HL-60 (cell line): ENCODE measurements at regions not wholly inside any gene's neighbourhood (a gene's known extent, or its start where the extent isn't known, plus 50 kb on each side); places are given as distances from the start of the nearest gene placed in this dataset.

Experiments
- DNase-seq, 2 experiments: peaks; one replicate each; pipeline ENCODE4 v3.0.0-alpha.2; 2010 to 2020; ENCODE audit warnings: low read depth in 1 of 2, low spot score in 1 of 2
- H3K27ac ChIP-seq: fragments of 250-450 bp; sonication (Bioruptor Pico); replicated peaks from 2 replicates; pipeline ENCODE4 v1.5.1; 2020; ENCODE audit warnings: mild to moderate bottlenecking, moderate library complexity
- H3K27me3 ChIP-seq: fragments of 250-450 bp; sonication (Bioruptor Pico); 2 replicates; pipeline ENCODE4 v1.5.1; 2021; ENCODE audit warnings: mild to moderate bottlenecking, moderate library complexity; ENCODE audit not compliant: insufficient read depth, poor library complexity, severe bottlenecking
- H3K4me3 ChIP-seq: replicated peaks from 2 replicates; pipeline ENCODE4 v1.5.1; 2011; ENCODE audit warnings: mild to moderate bottlenecking, control low read depth, low read length; ENCODE audit not compliant: insufficient read depth
- GABPA ChIP-seq: IDR thresholded peaks from 2 replicates; pipeline ENCODE4 v1.6.1; 2012; ENCODE audit warnings: low read depth
- POLR2AphosphoS5 ChIP-seq: IDR thresholded peaks from 2 replicates; pipeline ENCODE4 v1.6.1; 2012; ENCODE audit warnings: low read depth
- SPI1 ChIP-seq: IDR thresholded peaks from 2 replicates; pipeline ENCODE4 v1.6.1; 2012; ENCODE audit warnings: low read depth, mild to moderate bottlenecking, borderline replicate concordance
- TF ChIP-seq, protein P1 (sequence below): IDR thresholded peaks from 2 replicates; pipeline ENCODE4 v1.6.1; 2012; ENCODE audit warnings: low read depth; ENCODE audit not compliant: insufficient replicate concordance
- TF ChIP-seq, protein P2 (sequence below): IDR thresholded peaks from one replicate; pipeline ENCODE4 v1.5.1; 2011; ENCODE audit warnings: low read length, control low read depth, inconsistent platforms; ENCODE audit not compliant: insufficient read depth

DNA sequence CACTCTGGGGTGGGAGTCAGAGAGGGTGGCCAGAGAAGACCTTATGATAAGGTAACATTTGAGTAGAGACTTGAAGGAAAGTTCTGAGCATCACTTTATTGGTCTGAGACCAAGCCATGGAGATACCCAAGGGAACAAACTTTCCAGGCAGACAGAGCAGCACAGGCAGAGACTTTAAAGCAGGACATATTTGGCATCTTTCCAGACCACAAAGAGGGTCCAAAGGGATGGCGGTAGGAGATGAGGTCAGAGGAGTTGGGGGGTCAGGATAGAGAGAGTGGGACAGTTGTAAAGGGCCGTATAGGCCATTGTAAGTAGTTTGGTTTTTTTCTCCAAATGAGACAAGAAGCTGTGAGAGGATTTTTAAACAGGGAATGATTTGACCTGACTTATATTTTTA lies 344.4 kb downstream of the SEC23A start:
- TF ChIP-seq SPI1: no peak
- TF ChIP-seq GABPA: no peak
- TF ChIP-seq, protein P1, sequence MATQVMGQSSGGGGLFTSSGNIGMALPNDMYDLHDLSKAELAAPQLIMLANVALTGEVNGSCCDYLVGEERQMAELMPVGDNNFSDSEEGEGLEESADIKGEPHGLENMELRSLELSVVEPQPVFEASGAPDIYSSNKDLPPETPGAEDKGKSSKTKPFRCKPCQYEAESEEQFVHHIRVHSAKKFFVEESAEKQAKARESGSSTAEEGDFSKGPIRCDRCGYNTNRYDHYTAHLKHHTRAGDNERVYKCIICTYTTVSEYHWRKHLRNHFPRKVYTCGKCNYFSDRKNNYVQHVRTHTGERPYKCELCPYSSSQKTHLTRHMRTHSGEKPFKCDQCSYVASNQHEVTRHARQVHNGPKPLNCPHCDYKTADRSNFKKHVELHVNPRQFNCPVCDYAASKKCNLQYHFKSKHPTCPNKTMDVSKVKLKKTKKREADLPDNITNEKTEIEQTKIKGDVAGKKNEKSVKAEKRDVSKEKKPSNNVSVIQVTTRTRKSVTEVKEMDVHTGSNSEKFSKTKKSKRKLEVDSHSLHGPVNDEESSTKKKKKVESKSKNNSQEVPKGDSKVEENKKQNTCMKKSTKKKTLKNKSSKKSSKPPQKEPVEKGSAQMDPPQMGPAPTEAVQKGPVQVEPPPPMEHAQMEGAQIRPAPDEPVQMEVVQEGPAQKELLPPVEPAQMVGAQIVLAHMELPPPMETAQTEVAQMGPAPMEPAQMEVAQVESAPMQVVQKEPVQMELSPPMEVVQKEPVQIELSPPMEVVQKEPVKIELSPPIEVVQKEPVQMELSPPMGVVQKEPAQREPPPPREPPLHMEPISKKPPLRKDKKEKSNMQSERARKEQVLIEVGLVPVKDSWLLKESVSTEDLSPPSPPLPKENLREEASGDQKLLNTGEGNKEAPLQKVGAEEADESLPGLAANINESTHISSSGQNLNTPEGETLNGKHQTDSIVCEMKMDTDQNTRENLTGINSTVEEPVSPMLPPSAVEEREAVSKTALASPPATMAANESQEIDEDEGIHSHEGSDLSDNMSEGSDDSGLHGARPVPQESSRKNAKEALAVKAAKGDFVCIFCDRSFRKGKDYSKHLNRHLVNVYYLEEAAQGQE: no peak
- TF ChIP-seq POLR2AphosphoS5: no peak
- Histone ChIP-seq H3K27ac (no peak overlapping the region), H3K4me3 (no peak overlapping the region), H3K27me3 (no peaks in the 10 kb centered on the region)
- DNase-seq: no peak

DNA sequence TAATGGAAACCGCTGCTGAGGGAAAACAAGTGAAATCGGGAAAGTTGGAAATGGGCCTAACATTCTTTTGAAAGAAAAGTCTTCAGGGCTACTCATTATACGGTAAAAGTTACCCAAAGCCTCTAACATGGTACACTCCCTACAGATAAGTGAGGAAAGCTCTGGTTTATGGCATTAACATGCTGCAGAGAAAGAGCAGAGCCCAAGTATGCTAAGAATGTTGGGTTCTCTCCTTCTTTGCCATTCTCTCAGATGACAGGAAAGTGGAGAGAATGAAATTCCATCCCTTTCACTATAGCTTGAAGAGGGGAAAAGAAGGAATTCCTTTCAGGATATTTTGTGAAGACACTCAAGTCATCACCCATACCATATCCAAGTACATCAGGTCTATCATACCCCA lies 348.0 kb downstream of the SEC23A start:
- Histone ChIP-seq H3K27me3 (no peaks in the 10 kb centered on the region), H3K27ac (no peak overlapping the region), H3K4me3 (no peak overlapping the region)
- DNase-seq: no peak
- TF ChIP-seq SPI1 (no peak), GABPA (no peak), POLR2AphosphoS5 (no peak)
- TF ChIP-seq, protein P1: no peak
- TF ChIP-seq, protein P2, sequence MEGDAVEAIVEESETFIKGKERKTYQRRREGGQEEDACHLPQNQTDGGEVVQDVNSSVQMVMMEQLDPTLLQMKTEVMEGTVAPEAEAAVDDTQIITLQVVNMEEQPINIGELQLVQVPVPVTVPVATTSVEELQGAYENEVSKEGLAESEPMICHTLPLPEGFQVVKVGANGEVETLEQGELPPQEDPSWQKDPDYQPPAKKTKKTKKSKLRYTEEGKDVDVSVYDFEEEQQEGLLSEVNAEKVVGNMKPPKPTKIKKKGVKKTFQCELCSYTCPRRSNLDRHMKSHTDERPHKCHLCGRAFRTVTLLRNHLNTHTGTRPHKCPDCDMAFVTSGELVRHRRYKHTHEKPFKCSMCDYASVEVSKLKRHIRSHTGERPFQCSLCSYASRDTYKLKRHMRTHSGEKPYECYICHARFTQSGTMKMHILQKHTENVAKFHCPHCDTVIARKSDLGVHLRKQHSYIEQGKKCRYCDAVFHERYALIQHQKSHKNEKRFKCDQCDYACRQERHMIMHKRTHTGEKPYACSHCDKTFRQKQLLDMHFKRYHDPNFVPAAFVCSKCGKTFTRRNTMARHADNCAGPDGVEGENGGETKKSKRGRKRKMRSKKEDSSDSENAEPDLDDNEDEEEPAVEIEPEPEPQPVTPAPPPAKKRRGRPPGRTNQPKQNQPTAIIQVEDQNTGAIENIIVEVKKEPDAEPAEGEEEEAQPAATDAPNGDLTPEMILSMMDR: no peak

DNA sequence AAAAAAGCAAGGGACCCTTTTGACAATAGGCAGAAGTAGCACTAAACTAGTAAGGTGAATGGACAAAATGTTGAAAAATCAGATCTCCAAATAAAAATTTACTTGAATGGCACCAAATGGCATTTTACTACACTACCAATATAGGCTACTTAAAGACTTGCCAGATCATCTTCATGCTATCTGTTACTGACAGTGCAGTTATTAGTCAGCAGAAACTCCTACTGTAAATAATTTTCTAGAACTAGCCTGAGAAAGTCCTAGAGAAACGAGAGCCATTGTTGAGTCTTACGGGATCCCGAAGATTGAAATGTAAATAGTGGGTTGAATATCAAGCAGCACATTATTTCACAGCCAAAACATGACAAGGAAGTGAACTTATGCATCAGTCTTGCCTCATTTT lies 350.3 kb downstream of the SEC23A start:
- no peak overlapping the region for H3K27ac ChIP-seq
- H3K27me3 ChIP-seq: no peaks in the 10 kb centered on the region
- TF ChIP-seq SPI1 (no peak), POLR2AphosphoS5 (no peak)
- TF ChIP-seq, protein P2: no peak
- H3K4me3 ChIP-seq: no peak overlapping the region
- DNase-seq: no peak

DNA sequence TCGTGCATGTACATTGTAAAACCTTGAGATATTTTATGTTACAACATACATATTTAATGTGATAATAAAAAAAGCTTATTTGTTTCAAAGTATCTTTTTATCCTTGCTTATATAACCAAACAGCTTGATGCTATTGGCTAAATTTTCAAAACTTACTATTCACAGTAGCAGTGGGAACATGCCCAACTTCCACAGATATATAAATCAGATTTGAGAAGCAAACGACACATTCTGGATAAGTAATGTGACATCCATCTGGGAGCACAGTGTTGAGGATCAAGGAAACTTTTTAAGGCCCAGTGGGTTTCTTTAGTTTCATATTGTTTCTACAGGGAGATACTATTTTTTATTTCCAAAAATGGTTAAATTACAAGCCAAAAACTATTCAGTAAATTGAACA lies 350.7 kb downstream of the SEC23A start:
- TF ChIP-seq, protein P2: no peak
- TF ChIP-seq POLR2AphosphoS5 (no peak), SPI1 (no peak), GABPA (no peak)
- TF ChIP-seq, protein P1: no peak
- Histone ChIP-seq H3K27me3 (no peaks in the 10 kb centered on the region), H3K27ac (no peak overlapping the region), H3K4me3 (no peak overlapping the region)
- no peak for DNase-seq
